Fibroblast of gingiva (primary cell): ENCODE measurements at regions not wholly inside any gene's neighbourhood (a gene's known extent, or its start where the extent isn't known, plus 50 kb on each side); places are given as distances from the start of the nearest gene placed in this dataset.

Experiments
- DNase-seq: peaks from one replicate; pipeline ENCODE4 v3.0.0-alpha.2; 2011; ENCODE audit warnings: low read depth

DNA sequence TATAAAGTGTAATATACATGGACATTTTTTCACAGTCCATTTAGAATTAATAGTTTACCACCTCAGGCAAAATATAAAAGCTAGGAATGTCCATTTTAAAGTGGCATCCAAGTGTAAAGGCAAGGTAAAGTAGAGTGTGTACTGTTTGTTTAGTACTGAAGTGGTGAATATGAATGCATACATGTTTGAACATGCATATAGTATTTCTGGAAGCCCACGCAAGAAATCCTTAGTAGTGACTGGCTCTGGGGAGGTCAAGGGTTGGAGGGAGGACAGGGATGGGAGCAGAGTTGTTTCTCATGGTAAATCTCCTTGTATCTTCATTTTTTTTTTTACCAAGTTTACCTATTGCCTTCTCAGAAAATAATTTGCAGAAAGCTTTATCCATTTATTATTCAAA lies 129.2 kb downstream of the UNC5CL start:
- DNase-seq, result no peak

DNA sequence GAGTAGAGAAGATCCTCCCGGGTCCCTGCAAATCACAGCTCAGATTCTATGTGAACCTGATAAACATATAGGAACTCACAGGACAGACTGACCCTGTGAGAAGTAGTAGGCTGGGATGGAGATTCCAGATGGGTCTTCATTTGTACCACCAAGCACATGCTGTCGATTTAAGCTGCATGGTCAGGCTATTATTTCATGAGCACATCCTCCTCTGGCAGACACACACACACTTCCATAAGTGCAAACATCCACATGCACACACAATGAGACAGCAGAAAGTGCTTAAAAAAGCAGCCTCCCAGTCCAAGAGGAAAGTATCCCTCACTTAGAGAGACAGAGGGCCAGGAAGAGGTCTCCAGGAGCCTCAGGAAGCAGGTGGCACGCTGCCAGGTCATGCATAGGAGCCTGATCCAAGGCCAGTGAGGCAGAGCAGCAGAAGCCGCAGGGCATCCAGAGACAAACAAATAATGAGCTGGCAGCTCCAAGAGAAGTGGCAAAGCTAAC lies 131.8 kb downstream of the UNC5CL start:
- DNase-seq, result peak; percentile 8

DNA sequence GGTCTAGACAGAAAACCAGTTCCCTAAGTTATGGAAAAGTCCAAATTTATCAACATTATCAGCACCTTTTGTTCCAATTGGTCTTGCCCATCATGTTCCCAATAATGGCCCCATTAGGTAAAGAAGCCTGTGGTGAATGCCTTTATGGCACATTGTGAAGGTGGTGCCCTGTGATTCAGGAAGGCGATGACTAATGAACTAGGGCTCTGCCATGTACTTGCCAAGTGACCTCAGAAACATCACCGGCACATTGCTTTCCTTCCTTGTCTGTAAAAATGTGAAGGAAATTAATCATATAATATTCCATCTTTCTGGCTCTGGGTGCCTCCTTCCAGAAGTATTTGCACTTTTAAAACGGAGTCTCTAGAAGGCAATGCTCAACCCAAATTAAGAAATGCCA lies 132.3 kb downstream of the UNC5CL start:
- no peak for DNase-seq

DNA sequence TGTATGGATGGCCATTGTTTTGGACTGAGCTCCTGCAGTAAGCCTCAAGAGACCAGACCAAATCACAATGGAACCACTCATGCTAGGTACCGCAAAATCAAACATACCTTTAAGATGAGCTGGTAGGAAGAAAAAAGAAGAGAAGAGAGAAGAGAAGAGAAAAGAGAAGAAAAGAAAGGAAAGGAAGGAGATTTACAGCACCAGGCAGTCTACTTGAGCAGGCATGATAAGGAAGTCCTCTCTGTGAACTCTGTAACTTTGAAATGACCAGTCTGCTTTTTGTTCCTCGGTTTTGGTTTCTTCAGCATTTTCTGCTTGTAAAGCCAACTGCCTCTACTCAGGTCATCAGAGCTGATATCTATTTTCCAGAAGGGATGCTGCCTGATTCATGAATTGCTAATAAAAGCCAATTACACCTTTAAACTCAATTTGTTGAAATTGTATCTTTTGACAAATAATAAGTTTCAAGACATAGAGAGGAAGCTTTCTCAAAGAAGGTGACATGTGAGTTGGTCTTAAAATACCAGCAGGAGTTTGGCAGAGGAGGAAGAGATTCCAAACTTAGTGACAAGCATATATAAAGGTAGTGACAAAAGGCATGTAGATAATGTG lies 134.3 kb downstream of the UNC5CL start:
- DNase-seq, result no peak

GRCh38 chr6:40903456-40903855 lies 135.6 kb downstream of the UNC5CL start:
- no peak for DNase-seq

DNA sequence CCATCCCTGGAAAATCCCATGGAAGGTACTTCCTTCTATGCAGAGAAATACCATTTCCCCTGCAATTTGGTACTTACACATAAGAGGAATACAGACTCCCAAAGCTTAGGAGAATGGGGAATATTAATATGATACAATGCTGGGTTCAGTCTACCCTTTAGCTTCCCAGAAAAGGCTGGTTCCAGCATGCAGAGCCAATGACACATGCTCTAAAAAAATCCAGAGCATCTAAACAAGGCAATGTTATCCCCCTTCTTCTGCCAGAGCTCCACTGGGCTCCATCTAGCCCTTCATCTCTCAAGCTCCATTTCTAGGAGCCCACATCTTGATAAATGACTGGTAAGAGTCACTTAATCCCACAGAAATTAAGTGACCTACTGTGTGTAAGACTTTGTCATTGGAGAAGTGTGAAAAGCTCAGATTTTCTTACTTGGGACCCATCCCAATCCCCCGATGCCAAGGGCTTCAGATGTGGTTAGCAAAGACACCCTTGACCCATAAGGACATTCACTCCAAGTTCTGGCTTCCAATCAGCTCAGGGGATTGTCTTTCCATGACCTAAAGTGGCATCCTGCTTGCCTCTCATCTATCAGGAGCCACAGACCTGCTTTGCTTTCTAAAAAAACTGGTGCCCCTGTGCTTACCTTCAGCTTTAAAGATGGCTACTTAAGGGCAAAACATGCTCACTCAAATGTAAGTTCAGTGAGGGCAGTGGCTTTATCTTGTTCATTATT lies 137.5 kb downstream of the UNC5CL start:
- DNase-seq, result no peak

DNA sequence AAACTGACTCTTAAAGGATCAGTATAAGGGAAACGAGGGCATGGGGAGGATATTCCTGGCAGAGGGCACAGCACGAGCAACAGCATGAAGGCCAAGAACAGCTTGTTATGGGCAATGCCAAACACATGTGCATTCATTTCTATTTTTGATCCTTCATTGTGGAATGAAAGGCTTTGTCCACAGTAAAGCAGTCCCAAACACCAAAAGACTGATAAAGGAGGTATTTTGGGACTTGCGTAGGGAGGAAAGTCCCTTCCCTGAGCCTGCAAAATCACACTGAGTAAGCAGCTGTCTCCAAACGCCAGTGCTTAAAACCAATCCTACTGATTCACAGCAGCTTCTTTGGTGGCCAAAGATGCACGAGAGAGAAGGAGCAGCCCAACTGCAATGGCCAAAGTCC lies 138.2 kb downstream of the UNC5CL start:
- no peak for DNase-seq

GRCh38 chr6:40899684-40900155 lies 139.3 kb downstream of the UNC5CL start:
- DNase-seq, result no peak

- no peak for DNase-seq
Observed at GRCh38 chr6:40898073-40898472, 140.9 kb downstream of the UNC5CL start.

- DNase-seq, result no peak
Observed at GRCh38 chr6:40897390-40898003, 141.5 kb downstream of the UNC5CL start.

GRCh38 chr6:40896696-40897095 lies 142.3 kb downstream of the UNC5CL start:
- no peak for DNase-seq

DNA sequence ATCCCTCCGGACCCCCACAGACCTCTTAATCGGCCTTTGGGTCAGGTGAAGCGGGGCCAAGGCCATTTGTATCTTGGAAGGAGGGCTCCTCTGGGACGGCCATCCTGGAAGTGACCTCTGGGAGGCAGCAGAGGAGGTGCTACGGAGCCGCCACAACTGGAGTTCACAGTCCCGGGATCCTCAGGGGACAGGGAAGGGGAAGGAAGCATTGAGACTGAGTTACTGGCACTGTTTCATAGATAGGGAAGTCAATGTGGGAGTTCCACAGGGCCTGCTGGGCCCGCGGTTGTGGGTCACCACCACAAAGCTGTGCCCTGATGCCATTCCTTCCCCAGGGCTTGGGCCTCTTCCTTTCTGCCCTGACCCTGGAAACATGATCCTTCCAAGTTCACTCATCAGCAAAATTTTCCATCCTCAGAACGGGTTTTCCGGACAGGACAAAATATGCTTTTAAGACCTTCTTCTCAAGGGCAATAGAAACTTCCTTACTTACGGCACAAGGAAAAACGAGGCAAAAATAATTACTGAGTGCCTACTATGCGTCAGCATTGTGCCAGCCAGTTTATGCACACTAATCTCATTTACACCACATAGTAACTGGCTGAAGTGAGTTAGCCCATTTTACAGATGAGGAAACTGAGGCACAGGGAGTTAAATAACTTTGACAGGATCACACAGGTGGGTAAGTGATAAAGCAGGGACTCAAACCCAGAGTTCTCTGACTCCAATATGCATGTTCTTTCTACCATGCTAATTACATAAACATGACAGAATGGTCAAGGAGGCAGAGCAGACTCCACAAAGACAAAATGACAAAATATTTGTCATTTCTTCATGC lies 143.8 kb downstream of the UNC5CL start:
- peak; percentile 3 for DNase-seq

DNA sequence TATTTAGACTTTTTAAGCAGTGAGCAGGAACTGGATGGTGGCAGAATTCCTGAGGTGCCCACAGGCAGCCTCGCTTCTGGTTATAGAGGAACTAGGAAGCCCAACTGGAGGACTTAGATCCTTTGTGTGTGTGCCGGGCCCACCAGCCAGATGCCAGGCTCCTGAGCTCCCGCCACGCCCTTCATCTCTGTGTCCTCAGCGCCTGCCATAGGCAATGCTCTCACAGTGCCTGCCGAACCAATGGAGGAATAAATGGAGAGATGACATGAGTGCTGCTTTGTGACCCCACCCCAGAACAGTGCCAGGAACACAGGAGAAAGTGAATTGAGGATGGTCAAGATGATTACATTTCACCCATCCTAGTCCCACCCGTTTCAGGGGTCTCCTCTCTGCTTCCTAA lies 146.0 kb downstream of the UNC5CL start:
- DNase-seq, result no peak

DNA sequence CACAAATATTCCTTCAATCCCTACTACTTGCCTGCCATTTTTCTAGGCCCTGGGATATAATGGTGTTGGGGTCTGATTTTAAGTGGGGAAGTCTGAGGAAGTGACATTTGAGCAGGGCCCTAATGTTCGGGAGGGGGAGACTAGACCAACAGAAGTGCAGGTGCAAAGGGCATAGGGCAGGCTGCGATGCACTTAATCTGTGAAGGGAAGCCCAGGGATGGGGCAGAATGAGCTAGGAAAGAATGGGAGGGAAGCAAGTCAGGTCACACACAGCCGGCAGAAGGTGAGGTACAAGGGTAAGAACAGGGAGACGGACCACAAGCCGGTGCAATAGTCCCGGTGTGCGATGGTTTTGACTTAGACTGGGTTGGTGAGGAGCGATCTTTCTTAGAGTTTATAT lies 146.8 kb downstream of the UNC5CL start:
- no peak for DNase-seq

DNA sequence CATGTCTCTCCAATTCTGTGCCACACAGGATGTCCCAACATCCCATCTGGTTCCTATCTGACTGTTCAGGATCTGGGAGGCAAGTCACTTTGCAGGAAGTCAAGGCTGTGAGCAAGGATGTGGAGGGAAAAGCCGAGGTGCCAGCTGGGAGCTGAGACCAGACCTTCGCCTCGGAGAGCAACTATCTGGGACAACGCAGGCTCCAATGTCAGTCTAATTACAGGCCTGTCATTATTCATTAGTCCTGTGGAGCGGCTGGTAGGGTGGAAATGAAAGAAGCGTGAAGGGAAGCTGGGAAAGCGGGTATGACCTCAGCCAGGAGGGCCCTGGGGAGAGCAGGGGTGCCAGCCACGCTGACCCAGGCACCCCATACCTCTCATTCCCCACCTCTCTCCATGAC lies 147.3 kb downstream of the UNC5CL start:
- DNase-seq, result no peak

DNA sequence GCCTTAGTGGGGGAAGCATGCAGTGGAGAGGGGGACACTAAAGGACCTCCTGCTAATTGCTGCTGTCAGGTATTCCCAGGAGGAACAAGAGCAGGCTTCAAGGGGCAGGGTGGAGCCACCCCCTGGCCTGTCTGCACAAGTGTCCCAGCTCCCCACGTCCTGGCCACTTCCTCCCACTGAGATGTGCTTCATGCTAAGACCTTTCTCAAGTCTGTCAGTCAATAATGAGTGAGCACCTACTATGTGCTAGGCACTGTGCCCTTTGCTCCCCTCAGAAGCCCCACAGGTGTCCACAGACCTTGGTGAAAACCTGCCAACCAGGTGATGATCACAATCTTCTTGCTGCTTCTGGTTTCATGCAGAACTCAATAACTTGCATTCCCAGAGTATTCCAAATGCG lies 147.9 kb downstream of the UNC5CL start:
- no peak for DNase-seq

- no peak for DNase-seq
Observed at GRCh38 chr6:40889137-40889832, 149.7 kb downstream of the UNC5CL start.

DNA sequence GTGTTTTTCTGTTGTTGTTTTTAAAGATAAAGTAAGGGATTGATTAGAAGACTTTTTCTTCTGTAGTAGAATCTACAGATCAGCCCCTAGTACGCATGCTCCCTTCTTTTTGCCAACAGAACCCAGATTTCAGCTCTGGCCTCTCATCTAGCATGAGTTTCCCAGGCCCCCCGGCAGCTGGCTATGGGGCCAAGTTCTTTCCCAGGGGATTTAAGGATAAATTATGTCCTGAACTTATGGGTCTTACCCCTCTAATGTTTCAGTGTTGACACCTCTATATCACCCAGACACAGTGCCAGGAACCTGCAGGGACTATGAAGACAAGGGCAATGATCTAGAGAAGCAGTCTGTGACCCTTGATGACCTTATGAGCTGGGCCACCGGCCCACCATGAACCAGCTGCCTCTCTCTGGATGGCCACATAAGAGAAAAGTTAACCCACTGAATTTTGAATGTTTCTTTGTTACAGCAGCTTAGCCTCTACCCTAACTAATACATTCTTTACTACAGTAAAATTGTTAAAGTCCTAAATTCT lies 150.5 kb downstream of the UNC5CL start:
- no peak for DNase-seq

GRCh38 chr6:40887792-40888340 lies 151.2 kb downstream of the UNC5CL start:
- no peak for DNase-seq

DNA sequence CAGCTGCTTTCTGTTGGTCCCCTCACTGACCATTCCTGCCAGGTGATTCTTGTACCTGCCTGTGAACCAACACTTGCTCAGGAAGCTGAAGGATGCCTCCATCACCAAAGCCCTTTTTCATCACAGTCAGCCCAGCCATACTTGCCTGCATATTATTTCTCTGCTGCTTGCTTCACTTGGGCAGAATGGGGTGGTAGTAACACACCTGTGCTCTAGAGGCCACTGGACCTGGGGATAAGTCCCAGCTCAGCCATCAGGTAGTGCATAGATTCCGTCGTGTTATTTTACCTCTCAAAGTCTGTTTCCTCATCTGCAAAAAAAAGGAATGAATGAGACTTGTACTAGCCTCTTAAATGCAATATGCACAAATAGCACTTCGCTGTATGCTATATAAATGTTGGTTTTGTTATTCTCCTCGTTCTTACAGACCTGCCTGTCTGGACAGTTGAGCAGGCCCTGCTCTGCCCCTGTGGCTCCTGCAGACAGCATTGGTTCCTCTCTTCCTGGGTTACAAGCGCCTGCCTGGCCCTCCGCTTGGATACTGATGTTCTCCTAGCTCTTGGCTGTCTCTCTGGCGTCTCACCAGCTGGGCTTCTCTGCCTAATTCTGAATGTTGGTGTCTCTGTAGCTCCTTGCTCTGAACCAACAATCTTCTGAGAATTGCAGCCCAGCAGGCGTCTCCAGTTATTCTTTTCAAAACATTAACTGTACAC lies 151.8 kb downstream of the UNC5CL start:
- no peak for DNase-seq
